ENCODE measurements at regions not wholly inside any gene's neighbourhood (a gene's known extent, or its start where the extent isn't known, plus 50 kb on each side); places are given as distances from the start of the nearest gene placed in this dataset.

GRCh38 chr5:18068826-18069225 is 434.6 kb downstream of the TAF11L14 start:
- H3K27ac ChIP-seq, result no peak overlapping the region
- TF ChIP-seq ZFX (IDR thresholded peaks at IDR 0.05; ENCODE audit: borderline replicate concordance) (no peak), CTCF (IDR thresholded peaks at IDR 0.05) (no peak)

GRCh38 chr5:18069790-18070189 is 435.5 kb downstream of the TAF11L14 start:
- no peak for TF ChIP-seq ZFX (IDR thresholded peaks at IDR 0.05; ENCODE audit: borderline replicate concordance)
- no peak for TF ChIP-seq CTCF (IDR thresholded peaks at IDR 0.05)
- H3K27ac ChIP-seq, result no peak overlapping the region

- H3K27ac ChIP-seq, result no peak overlapping the region
- TF ChIP-seq ZFX (IDR thresholded peaks at IDR 0.05; ENCODE audit: borderline replicate concordance), result no peak
- no peak for TF ChIP-seq CTCF (IDR thresholded peaks at IDR 0.05)
Measured at GRCh38 chr5:18072600-18072999, 438.3 kb downstream of the TAF11L14 start.

- no peak for TF ChIP-seq ZFX (IDR thresholded peaks at IDR 0.05; ENCODE audit: borderline replicate concordance)
- no peak for TF ChIP-seq CTCF (IDR thresholded peaks at IDR 0.05)
- no peak overlapping the region for H3K27ac ChIP-seq
Measured at GRCh38 chr5:18074961-18075360, 440.7 kb downstream of the TAF11L14 start.

- TF ChIP-seq ZFX (IDR thresholded peaks at IDR 0.05; ENCODE audit: borderline replicate concordance) (no peak), CTCF (IDR thresholded peaks at IDR 0.05) (no peak)
- no peak overlapping the region for H3K27ac ChIP-seq
Measured at GRCh38 chr5:18078157-18078556, 443.9 kb downstream of the TAF11L14 start.

- no peak overlapping the region for H3K27ac ChIP-seq
- TF ChIP-seq ZFX (IDR thresholded peaks at IDR 0.05; ENCODE audit: borderline replicate concordance) (no peak), CTCF (IDR thresholded peaks at IDR 0.05) (no peak)
Measured at GRCh38 chr5:18079831-18080230, 445.6 kb downstream of the TAF11L14 start.

- H3K27ac ChIP-seq, result no peak overlapping the region
- TF ChIP-seq CTCF (IDR thresholded peaks at IDR 0.05) (no peak), ZFX (IDR thresholded peaks at IDR 0.05; ENCODE audit: borderline replicate concordance) (no peak)
Measured at GRCh38 chr5:18088020-18088579, 453.8 kb downstream of the TAF11L14 start.

Measured in 22Rv1 (cell line).